ENCODE measurements at regions not wholly inside any gene's neighbourhood (a gene's known extent, or its start where the extent isn't known, plus 50 kb on each side); places are given as distances from the start of the nearest gene placed in this dataset.

GRCh38 chr5:133827830-133828229, 140.6 kb downstream of the C5orf15 start:
- H3K36me3 Mint-ChIP-seq = no peaks in the 10 kb centered on the region
- CTCF ChIA-PET = no interaction called here
- no peak overlapping the region for H3K4me3 Mint-ChIP-seq
- H3K4me1 Mint-ChIP-seq = peaks cover 26% of the 10 kb centered on the region
- no peaks in the 10 kb centered on the region for H3K9me3 Mint-ChIP-seq (ENCODE audit: low read depth)
- H3K27me3 Mint-ChIP-seq = peaks cover 9% of the 10 kb centered on the region
- ATAC-seq = no peak
- DNase-seq = no peak
- H3K27ac Mint-ChIP-seq = no peak overlapping the region

DNA sequence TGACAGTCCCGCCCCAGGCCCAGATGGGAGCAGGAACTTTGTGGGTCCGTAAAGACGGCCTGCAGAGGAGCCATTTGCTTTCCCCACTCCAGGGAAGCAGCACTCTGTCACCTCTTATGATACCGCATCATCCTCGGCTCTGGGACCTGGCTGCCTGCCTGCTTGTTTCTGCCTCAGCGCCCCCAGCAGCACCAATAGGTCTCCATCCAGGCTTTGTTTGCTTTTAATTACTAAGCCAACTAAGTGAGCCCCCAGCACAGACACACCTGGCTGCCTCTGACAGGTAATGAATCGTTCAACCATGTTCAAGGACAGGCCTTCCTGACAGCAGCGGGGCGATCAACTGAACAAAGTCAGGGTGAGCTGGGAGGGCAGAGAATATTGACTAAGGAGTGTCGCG, 141.4 kb downstream of the C5orf15 start:
- Mint-ChIP-seq H3K9me3 (ENCODE audit: low read depth) (no peaks in the 10 kb centered on the region), H3K27ac (no peak overlapping the region), H3K4me3 (no peak overlapping the region), H3K4me1 (peaks cover 26% of the 10 kb centered on the region), H3K27me3 (peaks cover 13% of the 10 kb centered on the region), H3K36me3 (no peaks in the 10 kb centered on the region)
- CTCF ChIA-PET = no interaction called here
- DNase-seq = no peak
- no peak for ATAC-seq

DNA sequence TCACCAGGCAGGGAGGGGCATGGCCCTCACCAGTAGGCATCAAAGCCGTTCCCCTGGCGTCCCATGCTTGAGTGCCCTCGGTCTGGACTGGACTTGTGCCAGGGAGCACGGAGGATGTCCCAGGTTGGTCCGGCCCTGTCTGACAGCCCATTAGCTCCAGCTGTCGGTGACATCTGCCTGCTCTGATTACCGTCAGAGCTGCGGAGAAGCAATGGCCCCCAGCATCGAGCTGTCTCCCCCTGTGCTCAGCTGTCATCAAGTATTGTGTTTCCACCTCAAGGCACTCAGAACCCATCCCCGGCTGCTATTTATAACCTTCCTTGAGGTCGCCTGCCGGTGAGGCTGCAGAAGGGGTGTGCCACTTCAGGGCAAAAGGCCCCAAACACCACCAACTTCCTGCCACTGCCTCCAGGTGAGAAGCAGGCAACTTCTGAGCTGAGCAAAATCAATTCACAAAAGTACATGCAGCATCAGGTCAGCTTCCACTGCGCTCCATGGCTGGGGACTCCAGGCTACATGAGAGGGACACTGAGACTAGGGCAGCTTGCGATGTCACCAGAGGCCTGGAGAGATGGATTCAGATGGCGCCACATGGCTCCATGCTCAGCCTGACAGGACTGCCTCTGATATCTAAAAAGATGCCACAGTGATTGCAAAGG, 142.7 kb downstream of the C5orf15 start:
- Mint-ChIP-seq H3K27me3 (peaks cover 21% of the 10 kb centered on the region), H3K36me3 (no peaks in the 10 kb centered on the region), H3K4me1 (peaks cover 24% of the 10 kb centered on the region), H3K4me3 (no peak overlapping the region), H3K9me3 (ENCODE audit: low read depth) (no peaks in the 10 kb centered on the region), H3K27ac (peak overlapping the region; percentile 60)
- CTCF ChIA-PET = no interaction called here
- DNase-seq = peak; percentile 65
- ATAC-seq = peak; percentile 78

GRCh38 chr5:133824661-133825254, 143.7 kb downstream of the C5orf15 start:
- DNase-seq (peak; percentile 44), ATAC-seq (no peak)
- H3K36me3 Mint-ChIP-seq = no peaks in the 10 kb centered on the region
- CTCF ChIA-PET = interaction anchor here (0.9 kb wide), 1 partner anchor 10 kb away, joined by 3 read pairs; no protein-coding TSS in a partner anchor
- no peak overlapping the region for H3K4me3 Mint-ChIP-seq
- no peaks in the 10 kb centered on the region for H3K9me3 Mint-ChIP-seq (ENCODE audit: low read depth)
- H3K27me3 Mint-ChIP-seq = peaks cover 30% of the 10 kb centered on the region
- H3K4me1 Mint-ChIP-seq = peaks cover 24% of the 10 kb centered on the region
- H3K27ac Mint-ChIP-seq = no peak overlapping the region

DNA sequence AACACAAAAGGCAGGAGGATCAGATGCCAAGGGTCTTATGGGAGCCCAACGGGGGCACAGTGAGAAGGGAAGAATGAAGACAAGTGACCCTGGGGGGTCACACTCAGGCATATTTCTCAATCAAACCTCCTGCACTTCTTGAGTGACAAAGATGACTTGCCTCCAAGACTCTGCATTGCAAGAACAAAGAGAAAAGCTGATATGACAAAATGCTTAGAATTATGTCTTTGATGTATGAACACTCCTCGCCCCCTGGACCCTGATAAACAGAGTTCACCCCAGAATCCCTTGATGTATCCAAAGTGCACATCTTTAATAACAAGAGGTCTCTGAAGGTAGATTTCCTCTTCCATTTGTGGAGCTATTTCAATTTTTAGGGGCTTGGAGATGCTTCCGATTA, 146.5 kb downstream of the C5orf15 start:
- no peak overlapping the region for H3K4me3 Mint-ChIP-seq
- CTCF ChIA-PET = interaction anchor here (1.1 kb wide), 1 partner anchor 67 kb away, joined by 3 read pairs; no protein-coding TSS in a partner anchor
- ATAC-seq = no peak
- H3K4me1 Mint-ChIP-seq = peaks cover 24% of the 10 kb centered on the region
- no peaks in the 10 kb centered on the region for H3K36me3 Mint-ChIP-seq
- H3K9me3 Mint-ChIP-seq (ENCODE audit: low read depth) = no peaks in the 10 kb centered on the region
- peaks cover 42% of the 10 kb centered on the region for H3K27me3 Mint-ChIP-seq
- H3K27ac Mint-ChIP-seq = no peak overlapping the region
- DNase-seq = no peak

- peaks cover 42% of the 10 kb centered on the region for H3K27me3 Mint-ChIP-seq
- no peak overlapping the region for H3K27ac Mint-ChIP-seq
- no peak overlapping the region for H3K4me3 Mint-ChIP-seq
- DNase-seq = no peak
- no peaks in the 10 kb centered on the region for H3K36me3 Mint-ChIP-seq
- no peaks in the 10 kb centered on the region for H3K9me3 Mint-ChIP-seq (ENCODE audit: low read depth)
- CTCF ChIA-PET = interaction anchor here (1.1 kb wide), 2 partner anchors 10 to 66 kb away, joined by 3 read pairs; no protein-coding TSS in a partner anchor
- H3K4me1 Mint-ChIP-seq = peaks cover 22% of the 10 kb centered on the region
- ATAC-seq = no peak
These were observed 147.1 kb downstream of the C5orf15 start for GRCh38 chr5:133821311-133821741.

DNA sequence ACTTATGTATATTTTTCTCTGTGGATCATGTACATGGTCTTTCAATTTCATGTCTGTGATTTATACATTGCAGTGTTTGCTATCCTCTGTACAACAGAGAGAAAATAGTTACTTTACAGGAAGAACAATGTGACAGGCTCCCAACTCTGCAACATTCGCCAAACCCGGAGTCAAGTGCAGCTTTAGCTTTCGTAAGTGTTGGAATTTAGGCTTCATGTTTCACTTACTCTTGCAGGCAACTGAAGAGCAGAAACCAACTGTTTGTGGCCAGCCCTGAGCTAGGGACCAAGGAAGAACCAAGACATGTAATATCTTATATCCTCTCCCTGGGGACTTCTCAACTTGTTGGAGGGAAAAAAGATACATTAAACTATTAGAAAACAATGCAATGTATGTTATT, 147.9 kb downstream of the C5orf15 start:
- ATAC-seq = no peak
- H3K4me1 Mint-ChIP-seq = peaks cover 15% of the 10 kb centered on the region
- no peaks in the 10 kb centered on the region for H3K9me3 Mint-ChIP-seq (ENCODE audit: low read depth)
- peaks cover 42% of the 10 kb centered on the region for H3K27me3 Mint-ChIP-seq
- CTCF ChIA-PET = interaction anchor here (1.1 kb wide), 1 partner anchor 10 kb away, joined by 3 read pairs; no protein-coding TSS in a partner anchor
- H3K4me3 Mint-ChIP-seq = no peak overlapping the region
- H3K27ac Mint-ChIP-seq = no peak overlapping the region
- no peak for DNase-seq
- H3K36me3 Mint-ChIP-seq = no peaks in the 10 kb centered on the region

- Mint-ChIP-seq H3K36me3 (no peaks in the 10 kb centered on the region), H3K4me3 (no peak overlapping the region), H3K27me3 (peaks cover 45% of the 10 kb centered on the region), H3K9me3 (ENCODE audit: low read depth) (no peaks in the 10 kb centered on the region), H3K27ac (no peak overlapping the region), H3K4me1 (peaks cover 10% of the 10 kb centered on the region)
- no peak for ATAC-seq
- CTCF ChIA-PET = interaction anchor here (1.1 kb wide), 1 partner anchor 11 kb away, joined by 3 read pairs; no protein-coding TSS in a partner anchor
- DNase-seq = no peak
These were observed 148.4 kb downstream of the C5orf15 start for GRCh38 chr5:133819977-133820471.

- peaks cover 54% of the 10 kb centered on the region for H3K27me3 Mint-ChIP-seq
- H3K9me3 Mint-ChIP-seq (ENCODE audit: low read depth) = no peaks in the 10 kb centered on the region
- peaks cover 8% of the 10 kb centered on the region for H3K4me1 Mint-ChIP-seq
- H3K27ac Mint-ChIP-seq = no peak overlapping the region
- no peak for ATAC-seq
- no peak for DNase-seq
- no peak overlapping the region for H3K4me3 Mint-ChIP-seq
- CTCF ChIA-PET = interaction anchor here (1.0 kb wide), 1 partner anchor 30 kb away, joined by 3 read pairs; no protein-coding TSS in a partner anchor
- no peaks in the 10 kb centered on the region for H3K36me3 Mint-ChIP-seq
These were observed 149.4 kb downstream of the C5orf15 start for GRCh38 chr5:133818869-133819600.

GRCh38 chr5:133818031-133818431, 150.4 kb downstream of the C5orf15 start:
- Mint-ChIP-seq H3K4me3 (no peak overlapping the region), H3K4me1 (peaks cover 9% of the 10 kb centered on the region), H3K27ac (no peak overlapping the region), H3K9me3 (ENCODE audit: low read depth) (no peaks in the 10 kb centered on the region), H3K36me3 (no peaks in the 10 kb centered on the region), H3K27me3 (peaks cover 61% of the 10 kb centered on the region)
- DNase-seq (no peak), ATAC-seq (no peak)
- CTCF ChIA-PET = interaction anchor here (1.0 kb wide), 1 partner anchor 29 kb away, joined by 3 read pairs; no protein-coding TSS in a partner anchor

GRCh38 chr5:133817456-133817855, 151.0 kb downstream of the C5orf15 start:
- Mint-ChIP-seq H3K27ac (no peak overlapping the region), H3K9me3 (ENCODE audit: low read depth) (no peaks in the 10 kb centered on the region), H3K27me3 (peaks cover 59% of the 10 kb centered on the region), H3K4me3 (no peak overlapping the region), H3K36me3 (no peaks in the 10 kb centered on the region), H3K4me1 (peaks cover 9% of the 10 kb centered on the region)
- no peak for DNase-seq
- CTCF ChIA-PET = no interaction called here
- ATAC-seq = no peak

DNA sequence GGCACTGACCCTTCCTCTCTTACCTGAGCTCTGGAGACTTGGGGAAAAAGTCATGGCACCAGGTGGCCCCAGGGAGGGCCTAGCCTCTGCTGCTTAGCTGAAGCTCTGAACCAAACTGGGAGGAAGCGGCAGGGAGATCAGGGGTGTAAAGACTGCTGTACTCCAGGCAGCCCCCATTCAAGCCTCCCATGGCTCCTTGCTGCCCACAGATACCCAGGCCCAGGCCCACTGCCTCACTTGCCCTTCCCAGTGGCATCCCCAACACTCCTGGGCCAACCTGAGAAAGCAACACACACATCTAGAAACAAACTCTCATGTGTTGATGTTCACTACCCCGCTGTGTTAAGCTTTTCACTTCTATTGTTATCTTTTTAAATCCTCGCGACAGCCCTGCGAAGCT, 151.6 kb downstream of the C5orf15 start:
- Mint-ChIP-seq H3K27me3 (peaks cover 59% of the 10 kb centered on the region), H3K4me3 (no peak overlapping the region), H3K9me3 (ENCODE audit: low read depth) (no peaks in the 10 kb centered on the region), H3K4me1 (peaks cover 9% of the 10 kb centered on the region), H3K27ac (no peak overlapping the region), H3K36me3 (no peaks in the 10 kb centered on the region)
- no peak for DNase-seq
- no peak for ATAC-seq
- CTCF ChIA-PET = no interaction called here

GRCh38 chr5:133814152-133814551, 154.3 kb downstream of the C5orf15 start:
- H3K4me1 Mint-ChIP-seq = peaks cover 5% of the 10 kb centered on the region
- H3K27me3 Mint-ChIP-seq = peaks cover 41% of the 10 kb centered on the region
- ATAC-seq = no peak
- CTCF ChIA-PET = no interaction called here
- no peak overlapping the region for H3K27ac Mint-ChIP-seq
- no peaks in the 10 kb centered on the region for H3K36me3 Mint-ChIP-seq
- H3K4me3 Mint-ChIP-seq = no peak overlapping the region
- no peaks in the 10 kb centered on the region for H3K9me3 Mint-ChIP-seq (ENCODE audit: low read depth)
- DNase-seq = no peak

All from activated CD8-positive, alpha-beta memory T cell treated with anti-CD3 and anti-CD28 coated beads, Interleukin-2, amount 10 ng/mL, durations not matched to agents 7 days and 5 days (primary cell).